ENCODE measurements at regions not wholly inside any gene's neighbourhood (a gene's known extent, or its start where the extent isn't known, plus 50 kb on each side); places are given as distances from the start of the nearest gene placed in this dataset.

GRCh38 chr22:47698906-47699305 lies 936.5 kb downstream of the TBC1D22A start:
- DNase-seq (ENCODE audit: low read depth), result no peak

DNA sequence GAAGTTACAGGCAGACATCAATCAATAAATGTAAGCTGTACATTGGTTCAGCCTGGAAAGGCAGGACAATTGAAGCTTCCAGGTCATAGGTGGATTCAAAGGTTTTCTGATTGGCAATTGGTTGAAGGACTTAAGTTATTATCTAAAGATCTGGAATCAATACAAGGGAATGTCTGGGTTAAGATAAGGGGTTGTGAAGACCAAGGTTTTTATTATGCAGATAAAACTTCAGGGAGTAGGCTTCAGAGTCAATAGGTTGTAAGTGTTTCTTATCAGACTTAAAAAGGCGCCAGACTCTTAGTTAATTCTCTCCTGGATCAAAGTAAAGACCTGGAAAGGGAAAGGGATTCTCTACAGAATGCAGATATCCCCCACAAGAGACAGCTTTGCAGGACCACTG lies 935.4 kb downstream of the TBC1D22A start:
- DNase-seq (ENCODE audit: low read depth), result no peak

DNA sequence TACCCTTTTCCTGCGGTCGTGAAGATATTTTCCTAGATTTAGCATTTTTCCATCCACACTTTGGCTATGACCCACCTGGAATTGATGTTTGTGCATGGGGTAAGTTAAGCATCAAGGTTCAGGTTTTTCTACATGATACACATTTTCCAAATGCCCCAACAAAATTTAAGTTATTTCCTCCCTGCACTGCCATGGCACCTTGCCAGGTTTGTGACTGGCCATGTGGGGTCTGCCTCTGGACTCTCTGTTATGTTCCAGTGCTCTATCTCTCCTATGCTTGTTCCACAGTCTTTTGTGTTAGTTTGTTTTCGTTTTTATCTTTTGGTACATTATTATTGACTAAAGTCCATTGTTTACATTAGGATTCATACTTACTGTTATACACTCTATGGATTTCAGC lies 934.3 kb downstream of the TBC1D22A start:
- DNase-seq (ENCODE audit: low read depth), result no peak

GRCh38 chr22:47695176-47695575 lies 932.7 kb downstream of the TBC1D22A start:
- DNase-seq (ENCODE audit: low read depth), result no peak

- DNase-seq (ENCODE audit: low read depth), result no peak
These were observed 932.2 kb downstream of the TBC1D22A start for GRCh38 chr22:47694536-47695130.

- no peak for DNase-seq (ENCODE audit: low read depth)
These were observed 931.2 kb downstream of the TBC1D22A start for GRCh38 chr22:47693606-47694005.

GRCh38 chr22:47692811-47693210 lies 930.4 kb downstream of the TBC1D22A start:
- no peak for DNase-seq (ENCODE audit: low read depth)

GRCh38 chr22:47691152-47691895 lies 928.9 kb downstream of the TBC1D22A start:
- no peak for DNase-seq (ENCODE audit: low read depth)

- no peak for DNase-seq (ENCODE audit: low read depth)
These were observed 928.1 kb downstream of the TBC1D22A start for GRCh38 chr22:47690586-47690985.

- no peak for DNase-seq (ENCODE audit: low read depth)
These were observed 927.7 kb downstream of the TBC1D22A start for GRCh38 chr22:47690166-47690565.

- DNase-seq (ENCODE audit: low read depth), result no peak
These were observed 925.3 kb downstream of the TBC1D22A start for GRCh38 chr22:47687776-47688175.

DNA sequence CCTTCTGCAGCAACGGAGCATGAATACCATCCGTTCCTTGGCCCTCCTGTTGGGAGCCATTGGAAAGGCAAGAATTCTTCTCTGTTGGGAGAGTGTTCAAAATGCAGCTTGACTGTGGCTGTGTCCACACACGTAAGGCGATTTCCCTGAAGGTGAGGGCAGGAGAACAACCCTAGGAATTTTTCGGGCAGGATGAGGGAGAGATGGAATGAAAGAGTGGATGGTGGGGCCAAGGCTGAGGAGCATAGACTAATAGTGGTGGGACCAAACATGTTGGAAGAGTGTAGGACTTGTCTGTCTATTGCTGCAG lies 924.9 kb downstream of the TBC1D22A start:
- no peak for DNase-seq (ENCODE audit: low read depth)

- no peak for DNase-seq (ENCODE audit: low read depth)
These were observed 924.3 kb downstream of the TBC1D22A start for GRCh38 chr22:47686594-47687345.

GRCh38 chr22:47681411-47682165 lies 919.1 kb downstream of the TBC1D22A start:
- DNase-seq (ENCODE audit: low read depth), result no peak

DNA sequence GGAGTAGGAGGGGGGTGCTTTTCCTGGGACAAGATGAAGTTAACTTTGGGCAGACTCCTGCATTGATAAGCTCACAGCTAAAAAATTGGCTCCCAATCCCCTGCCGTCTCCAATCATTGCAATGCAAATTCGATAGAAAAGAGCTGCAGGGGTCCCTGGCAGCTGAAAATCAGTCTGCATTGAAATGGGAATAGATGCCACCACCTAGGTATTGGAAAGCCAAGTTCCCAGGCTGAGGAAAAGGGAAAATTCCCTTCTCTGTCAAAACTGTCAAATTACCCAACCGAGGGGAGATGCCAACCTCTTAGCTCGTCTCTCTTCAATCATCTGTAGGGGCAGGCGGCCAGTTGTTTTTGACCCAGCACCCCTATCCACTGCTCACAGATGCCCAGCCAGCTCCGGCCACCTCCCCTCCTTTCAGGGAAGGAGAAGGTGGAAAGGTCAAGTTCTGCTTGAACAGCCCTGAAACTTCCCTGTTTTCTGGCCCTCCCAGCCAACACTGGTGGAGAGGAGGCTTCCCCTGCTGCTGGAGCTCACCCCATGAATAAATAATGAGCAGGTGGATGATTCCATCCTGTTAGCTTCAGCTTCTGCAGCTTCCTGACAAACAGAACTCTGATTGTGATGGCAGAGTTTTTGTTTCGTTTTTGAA lies 916.3 kb downstream of the TBC1D22A start:
- no peak for DNase-seq (ENCODE audit: low read depth)

GRCh38 chr22:47678048-47678447 lies 915.6 kb downstream of the TBC1D22A start:
- DNase-seq (ENCODE audit: low read depth), result no peak

GRCh38 chr22:47676685-47677084 lies 914.2 kb downstream of the TBC1D22A start:
- no peak for DNase-seq (ENCODE audit: low read depth)

- DNase-seq (ENCODE audit: low read depth), result no peak
These were observed 912.1 kb downstream of the TBC1D22A start for GRCh38 chr22:47674600-47674999.

- no peak for DNase-seq (ENCODE audit: low read depth)
These were observed 911.1 kb downstream of the TBC1D22A start for GRCh38 chr22:47673557-47673956.

- no peak for DNase-seq (ENCODE audit: low read depth)
These were observed 910.1 kb downstream of the TBC1D22A start for GRCh38 chr22:47672526-47672925.

DNA sequence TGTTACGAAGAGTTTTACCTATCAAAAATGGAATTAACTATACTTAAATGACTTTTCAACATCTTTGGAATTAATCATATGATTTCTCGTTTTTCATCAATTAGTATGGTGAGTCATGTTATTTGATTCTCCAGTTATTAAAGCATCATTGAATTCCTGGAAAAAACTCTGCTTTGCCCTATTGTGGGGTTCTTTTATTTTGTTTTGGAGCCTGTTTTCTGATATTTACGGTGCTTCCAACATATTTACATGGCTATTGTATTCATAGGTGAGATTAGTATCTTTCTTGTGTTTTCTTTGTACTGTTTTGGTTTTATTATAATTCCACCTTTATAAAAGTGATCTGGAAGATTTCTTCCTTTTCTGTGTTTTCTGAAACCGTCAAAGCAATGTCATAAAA lies 902.7 kb downstream of the TBC1D22A start:
- no peak for DNase-seq (ENCODE audit: low read depth)
